ENCODE measurements at regions not wholly inside any gene's neighbourhood (a gene's known extent, or its start where the extent isn't known, plus 50 kb on each side); places are given as distances from the start of the nearest gene placed in this dataset.
A peak's percentile ranks its signal among the peaks of the same experiment; 100 is the strongest.
"Not testable (repeated sequence)": the region's sequence is repeated elsewhere in the genome, so short reads cannot be mapped to it uniquely, and the experiment has no call there.

DNA sequence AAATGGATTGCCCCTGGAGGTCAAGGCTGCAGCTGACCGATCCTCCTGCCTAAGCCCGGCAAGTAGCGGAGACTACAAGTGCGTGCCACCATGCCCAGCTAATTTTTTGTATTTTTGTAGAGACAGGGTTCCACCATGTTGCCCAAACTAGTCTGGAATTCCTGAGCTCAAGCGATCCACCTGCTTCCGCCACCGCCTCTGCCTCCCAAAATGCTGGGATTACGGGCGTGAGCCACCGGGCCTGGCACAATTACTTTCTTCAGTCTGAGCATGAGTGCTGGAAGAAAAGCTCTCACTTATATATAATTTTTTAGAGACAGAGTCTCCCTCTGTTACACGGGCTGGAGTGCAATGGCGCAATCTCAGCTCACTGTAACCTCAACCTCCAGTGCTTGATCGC, 307.4 kb downstream of the ZNF37A start:
- H3K9me2 ChIP-seq (replicated peaks; ENCODE audit: low read depth, low read length); H3K4me1 ChIP-seq (ENCODE audit: insufficient read depth, low read length, poor library complexity, severe bottlenecking); H4K20me1 ChIP-seq (ENCODE audit: insufficient read depth, low read length, poor library complexity, severe bottlenecking); H3K27me3 ChIP-seq (ENCODE audit: insufficient read depth, low read length, poor library complexity, severe bottlenecking); H3K9me3 ChIP-seq (ENCODE audit: insufficient read depth, low read depth, low read length); H2AFZ ChIP-seq (ENCODE audit: low read length); H3F3A ChIP-seq (ENCODE audit: low read depth); H3K79me2 ChIP-seq (ENCODE audit: insufficient read depth, low read length); H3K36me3 ChIP-seq (ENCODE audit: insufficient read depth, low read length): not testable (repeated sequence)
- peak overlapping the region; percentile 65 for H3K4me2 ChIP-seq (ENCODE audit: low read depth, low read length, poor library complexity, severe bottlenecking)
- H3K9ac ChIP-seq (ENCODE audit: low read depth, low read length, poor library complexity, severe bottlenecking): peak overlapping the region; percentile 89
- H3K4me3 ChIP-seq (ENCODE audit: low read length, poor library complexity, severe bottlenecking): peak overlapping the region; percentile 85

DNA sequence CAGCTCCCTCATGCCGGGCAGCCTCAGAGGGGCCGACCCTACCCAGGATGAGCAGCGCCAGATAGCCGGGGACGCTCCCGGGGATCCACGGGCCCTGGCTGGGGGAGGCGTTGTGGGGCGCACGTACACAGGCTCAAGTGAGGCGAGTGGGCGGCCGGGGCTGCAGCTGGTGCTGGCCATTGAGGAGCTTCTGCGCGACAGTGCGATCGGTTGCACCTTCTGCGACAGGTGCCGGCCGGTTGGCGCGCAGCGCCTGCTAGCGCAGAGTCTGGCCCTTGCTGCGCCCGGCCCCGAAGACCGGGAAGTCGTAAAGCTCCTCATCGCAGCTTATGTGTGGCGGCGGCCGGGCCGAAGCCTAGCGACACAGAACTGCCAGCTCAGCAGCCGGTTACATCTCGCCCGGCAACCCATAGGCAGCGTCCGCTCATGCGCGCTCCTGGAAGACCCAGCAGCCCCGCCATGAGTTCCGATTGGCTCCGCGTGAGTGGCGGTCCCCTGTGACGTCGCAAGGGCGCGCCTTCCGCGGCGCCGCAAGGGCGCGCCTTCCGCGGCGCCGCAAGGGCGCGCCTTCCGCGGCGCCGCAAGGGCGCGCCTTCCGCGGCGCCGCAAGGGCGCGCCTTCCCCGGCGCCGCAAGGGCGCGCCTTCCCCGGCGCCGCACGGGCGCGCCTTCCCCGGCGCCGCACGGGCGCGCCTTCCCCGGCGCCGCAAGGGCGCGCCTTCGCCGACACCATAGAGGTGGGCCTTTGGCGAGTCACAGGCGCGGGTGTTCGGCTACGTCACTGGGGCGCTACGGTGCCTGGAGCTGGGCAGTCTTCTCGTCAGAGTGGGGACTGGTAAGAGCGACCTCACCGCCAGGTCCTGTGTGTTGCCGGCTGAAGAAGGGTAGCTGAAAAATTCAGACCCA, 308.6 kb downstream of the ZNF37A start:
- Histone ChIP-seq H3K9ac (ENCODE audit: low read depth, low read length, poor library complexity, severe bottlenecking) (peak overlapping the region; percentile 89), H2AFZ (ENCODE audit: low read length) (peak overlapping the region; percentile 89)

DNA sequence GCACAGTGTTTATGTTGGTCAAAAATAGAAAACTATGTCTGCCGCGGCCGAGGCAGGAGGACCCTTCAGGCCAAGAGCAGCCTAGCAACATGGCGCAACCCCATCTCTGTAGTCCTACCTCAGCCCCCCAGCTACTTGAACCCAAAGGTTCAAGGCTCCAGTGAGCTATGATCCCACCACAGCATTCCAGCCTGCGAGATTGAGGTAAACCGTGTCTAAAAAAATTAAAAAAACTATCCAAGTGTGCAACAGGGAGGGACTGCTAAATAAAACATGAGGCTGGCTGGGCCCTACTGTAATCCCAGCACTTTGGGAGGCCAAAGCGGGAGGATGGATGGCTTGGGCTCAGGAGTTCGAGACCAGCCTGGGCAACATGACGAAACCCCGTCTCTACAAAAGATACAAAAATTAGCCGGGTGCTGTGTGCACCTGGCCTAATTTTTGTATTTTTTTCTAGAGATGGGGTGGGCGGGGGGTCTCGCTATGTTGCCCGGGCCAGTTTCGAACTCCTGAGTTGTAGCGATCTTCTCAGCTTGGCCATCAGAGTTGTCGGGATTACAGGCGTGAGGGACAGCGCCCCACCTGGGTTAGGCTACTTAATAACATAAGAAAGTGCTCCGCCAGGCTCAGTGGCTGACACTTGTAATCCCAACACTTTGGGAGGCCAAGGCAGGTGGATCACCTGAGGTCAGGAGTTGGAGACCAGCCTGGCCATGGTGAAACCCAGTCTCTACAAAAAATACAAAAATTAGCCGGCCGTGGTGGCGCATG, 309.4 kb downstream of the ZNF37A start:
- not testable (repeated sequence) for H3K4me1 ChIP-seq (ENCODE audit: insufficient read depth, low read length, poor library complexity, severe bottlenecking); H4K20me1 ChIP-seq (ENCODE audit: insufficient read depth, low read length, poor library complexity, severe bottlenecking); H3K36me3 ChIP-seq (ENCODE audit: insufficient read depth, low read length); H3K79me2 ChIP-seq (ENCODE audit: insufficient read depth, low read length); H3K9me3 ChIP-seq (ENCODE audit: insufficient read depth, low read depth, low read length); H3F3A ChIP-seq (ENCODE audit: low read depth); H3K27me3 ChIP-seq (ENCODE audit: insufficient read depth, low read length, poor library complexity, severe bottlenecking); H3K9me2 ChIP-seq (replicated peaks; ENCODE audit: low read depth, low read length)
- H2AFZ ChIP-seq (ENCODE audit: low read length): peak overlapping the region; percentile 89
- peak overlapping the region; percentile 73 for H3K4me2 ChIP-seq (ENCODE audit: low read depth, low read length, poor library complexity, severe bottlenecking)
- H3K4me3 ChIP-seq (ENCODE audit: low read length, poor library complexity, severe bottlenecking): peak overlapping the region; percentile 81
- peak overlapping the region; percentile 84 for H3K9ac ChIP-seq (ENCODE audit: low read depth, low read length, poor library complexity, severe bottlenecking)

More for the DNA sequence above, 308.6 kb downstream of the ZNF37A start:
- not testable (repeated sequence) for H3F3A ChIP-seq (ENCODE audit: low read depth); H3K36me3 ChIP-seq (ENCODE audit: insufficient read depth, low read length); H3K79me2 ChIP-seq (ENCODE audit: insufficient read depth, low read length); H3K9me2 ChIP-seq (replicated peaks; ENCODE audit: low read depth, low read length); H3K4me1 ChIP-seq (ENCODE audit: insufficient read depth, low read length, poor library complexity, severe bottlenecking); H3K9me3 ChIP-seq (ENCODE audit: insufficient read depth, low read depth, low read length); H3K27me3 ChIP-seq (ENCODE audit: insufficient read depth, low read length, poor library complexity, severe bottlenecking); H4K20me1 ChIP-seq (ENCODE audit: insufficient read depth, low read length, poor library complexity, severe bottlenecking)
- Histone ChIP-seq H3K4me2 (ENCODE audit: low read depth, low read length, poor library complexity, severe bottlenecking) (peak overlapping the region; percentile 73), H3K4me3 (ENCODE audit: low read length, poor library complexity, severe bottlenecking) (peak overlapping the region; percentile 85)

DNA sequence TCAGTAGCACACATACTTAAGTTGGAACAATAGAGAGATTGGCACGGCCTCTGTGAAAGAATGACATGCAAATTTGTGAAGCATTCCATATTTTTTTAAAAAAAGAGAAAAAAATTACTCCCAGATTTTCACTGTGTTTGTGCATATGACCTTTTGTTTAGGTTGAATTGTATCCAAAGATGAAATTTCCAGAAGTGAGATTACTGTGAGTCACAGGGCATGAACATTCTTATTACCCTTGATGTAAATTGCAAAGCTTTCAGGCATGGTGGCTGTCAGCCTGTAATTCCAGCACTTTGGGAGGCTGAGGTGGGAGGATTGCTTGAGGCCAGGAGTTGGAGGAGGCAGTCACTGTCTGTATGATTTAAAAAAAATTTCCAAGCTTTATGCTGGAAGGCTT, 329.5 kb downstream of the ZNF37A start:
- H3K9me3 ChIP-seq (ENCODE audit: insufficient read depth, low read depth, low read length); H3F3A ChIP-seq (ENCODE audit: low read depth); H3K4me1 ChIP-seq (ENCODE audit: insufficient read depth, low read length, poor library complexity, severe bottlenecking); H3K9ac ChIP-seq (ENCODE audit: low read depth, low read length, poor library complexity, severe bottlenecking); H3K79me2 ChIP-seq (ENCODE audit: insufficient read depth, low read length); H3K36me3 ChIP-seq (ENCODE audit: insufficient read depth, low read length); H4K20me1 ChIP-seq (ENCODE audit: insufficient read depth, low read length, poor library complexity, severe bottlenecking); H3K27me3 ChIP-seq (ENCODE audit: insufficient read depth, low read length, poor library complexity, severe bottlenecking); H3K9me2 ChIP-seq (replicated peaks; ENCODE audit: low read depth, low read length); H3K4me2 ChIP-seq (ENCODE audit: low read depth, low read length, poor library complexity, severe bottlenecking); H2AFZ ChIP-seq (ENCODE audit: low read length); H3K4me3 ChIP-seq (ENCODE audit: low read length, poor library complexity, severe bottlenecking): not testable (repeated sequence)

DNA sequence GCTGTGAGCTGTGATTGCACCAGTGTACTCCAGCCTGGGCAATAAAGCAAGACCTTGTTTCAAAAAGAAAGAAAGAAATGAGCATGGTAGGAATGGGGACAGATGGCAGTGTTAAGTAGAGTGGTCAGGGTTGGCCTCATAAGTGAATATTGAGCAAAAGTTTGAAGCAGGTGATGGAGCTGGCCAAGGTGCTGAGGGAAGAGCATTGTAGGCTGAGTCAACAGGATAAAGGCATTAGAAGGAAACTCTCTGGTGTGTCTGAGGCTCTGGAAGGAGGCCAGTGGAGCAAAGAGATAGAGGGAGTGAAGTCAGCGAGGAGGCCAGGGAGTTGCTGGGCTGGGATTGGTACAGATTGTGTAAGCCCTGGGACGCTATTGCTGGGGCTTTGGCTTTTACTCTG, 336.1 kb downstream of the ZNF37A start:
- not testable (repeated sequence) for H3K4me3 ChIP-seq (ENCODE audit: low read length, poor library complexity, severe bottlenecking); H3K9ac ChIP-seq (ENCODE audit: low read depth, low read length, poor library complexity, severe bottlenecking); H3K79me2 ChIP-seq (ENCODE audit: insufficient read depth, low read length); H3K4me2 ChIP-seq (ENCODE audit: low read depth, low read length, poor library complexity, severe bottlenecking); H2AFZ ChIP-seq (ENCODE audit: low read length); H3K9me2 ChIP-seq (replicated peaks; ENCODE audit: low read depth, low read length); H3K27me3 ChIP-seq (ENCODE audit: insufficient read depth, low read length, poor library complexity, severe bottlenecking); H4K20me1 ChIP-seq (ENCODE audit: insufficient read depth, low read length, poor library complexity, severe bottlenecking); H3F3A ChIP-seq (ENCODE audit: low read depth); H3K9me3 ChIP-seq (ENCODE audit: insufficient read depth, low read depth, low read length); H3K36me3 ChIP-seq (ENCODE audit: insufficient read depth, low read length); H3K4me1 ChIP-seq (ENCODE audit: insufficient read depth, low read length, poor library complexity, severe bottlenecking)

DNA sequence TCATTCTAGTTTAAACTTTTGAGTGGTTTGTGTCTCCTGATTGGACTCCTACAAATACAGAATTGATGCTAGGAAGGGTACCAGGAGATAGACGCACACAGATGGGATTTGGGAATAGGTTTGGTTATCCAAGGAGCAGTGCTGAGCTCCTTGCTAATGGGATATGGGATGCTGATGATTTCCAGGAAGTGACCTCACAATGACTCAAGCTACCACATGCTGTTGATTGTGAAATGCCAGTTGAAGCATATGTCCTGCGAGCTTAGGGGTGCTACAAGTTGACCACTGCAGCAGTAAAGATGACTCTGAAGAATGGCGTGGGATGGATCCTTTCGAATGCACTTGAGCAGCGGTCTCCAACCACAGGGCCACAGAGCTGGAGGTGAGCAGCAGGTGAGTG, 343.2 kb downstream of the ZNF37A start:
- not testable (repeated sequence) for H3F3A ChIP-seq (ENCODE audit: low read depth); H3K9me3 ChIP-seq (ENCODE audit: insufficient read depth, low read depth, low read length); H4K20me1 ChIP-seq (ENCODE audit: insufficient read depth, low read length, poor library complexity, severe bottlenecking); H3K9me2 ChIP-seq (replicated peaks; ENCODE audit: low read depth, low read length); H3K4me1 ChIP-seq (ENCODE audit: insufficient read depth, low read length, poor library complexity, severe bottlenecking); H3K36me3 ChIP-seq (ENCODE audit: insufficient read depth, low read length); H2AFZ ChIP-seq (ENCODE audit: low read length); H3K4me3 ChIP-seq (ENCODE audit: low read length, poor library complexity, severe bottlenecking); H3K27me3 ChIP-seq (ENCODE audit: insufficient read depth, low read length, poor library complexity, severe bottlenecking); H3K9ac ChIP-seq (ENCODE audit: low read depth, low read length, poor library complexity, severe bottlenecking); H3K79me2 ChIP-seq (ENCODE audit: insufficient read depth, low read length); H3K4me2 ChIP-seq (ENCODE audit: low read depth, low read length, poor library complexity, severe bottlenecking)

DNA sequence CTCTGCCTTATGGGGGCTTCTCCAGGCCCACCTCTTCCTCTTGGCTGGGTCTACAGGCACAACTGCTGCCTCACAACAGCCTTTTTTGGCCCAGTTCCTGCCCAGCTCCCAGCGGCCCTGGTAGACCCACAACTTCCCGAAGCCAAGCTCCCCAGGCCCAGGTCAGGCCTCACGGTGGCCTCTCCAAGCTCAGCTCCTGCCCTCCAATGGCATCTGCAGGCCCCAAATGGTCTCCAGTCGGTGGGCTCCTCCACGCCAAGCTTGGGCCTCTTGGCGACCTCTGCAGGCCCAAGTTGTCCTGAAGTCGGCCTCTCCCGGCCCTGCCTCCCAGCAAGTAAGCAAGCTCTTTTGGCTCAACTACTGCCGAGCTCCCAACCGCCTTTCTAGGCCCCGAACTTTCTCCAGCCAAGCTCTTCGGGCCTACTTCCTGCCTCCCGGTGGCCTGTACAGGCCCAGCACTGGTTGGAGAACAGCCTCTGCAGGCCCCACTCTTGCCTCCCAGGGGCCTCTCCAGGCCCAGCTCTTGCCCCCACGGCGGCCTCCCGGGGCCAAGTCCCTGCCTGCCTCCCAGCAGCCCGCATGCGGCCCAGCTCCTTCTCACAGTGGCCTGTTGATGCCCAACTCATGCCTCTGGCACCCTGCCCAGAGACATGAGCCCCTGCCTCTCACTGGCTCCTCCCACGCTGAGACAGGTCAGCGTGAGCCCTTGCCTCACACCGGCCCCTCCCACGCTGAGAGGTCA, 354.6 kb downstream of the ZNF37A start:
- H3K4me1 ChIP-seq (ENCODE audit: insufficient read depth, low read length, poor library complexity, severe bottlenecking); H3K4me3 ChIP-seq (ENCODE audit: low read length, poor library complexity, severe bottlenecking); H3K27me3 ChIP-seq (ENCODE audit: insufficient read depth, low read length, poor library complexity, severe bottlenecking); H3K4me2 ChIP-seq (ENCODE audit: low read depth, low read length, poor library complexity, severe bottlenecking); H2AFZ ChIP-seq (ENCODE audit: low read length); H4K20me1 ChIP-seq (ENCODE audit: insufficient read depth, low read length, poor library complexity, severe bottlenecking); H3K9me3 ChIP-seq (ENCODE audit: insufficient read depth, low read depth, low read length); H3K79me2 ChIP-seq (ENCODE audit: insufficient read depth, low read length); H3K9ac ChIP-seq (ENCODE audit: low read depth, low read length, poor library complexity, severe bottlenecking); H3K9me2 ChIP-seq (replicated peaks; ENCODE audit: low read depth, low read length); H3K36me3 ChIP-seq (ENCODE audit: insufficient read depth, low read length); H3F3A ChIP-seq (ENCODE audit: low read depth): not testable (repeated sequence)

Measured in Loucy (cell line).